WTC11 (cell line): ENCODE measurements at regions not wholly inside any gene's neighbourhood (a gene's known extent, or its start where the extent isn't known, plus 50 kb on each side); places are given as distances from the start of the nearest gene placed in this dataset.

ENCODE experiments used
- ATF1 ChIP-seq: sonication (generic); formaldehyde crosslinking; IDR thresholded peaks from 2 replicates; pipeline ENCODE4 v1.8.1; 2023; ENCODE audit warnings: mild to moderate bottlenecking, moderate library complexity, missing genetic modification reagents
- CREM ChIP-seq: sonication (generic); formaldehyde crosslinking; IDR thresholded peaks from 2 replicates; pipeline ENCODE4 v1.8.1; 2022; ENCODE audit warnings: mild to moderate bottlenecking, missing genetic modification reagents, moderate library complexity
- GABPB1 ChIP-seq: sonication (generic); formaldehyde crosslinking; IDR thresholded peaks from 2 replicates; pipeline ENCODE4 v1.8.1; 2023; ENCODE audit warnings: mild to moderate bottlenecking, missing genetic modification reagents
- NFE2L1 ChIP-seq: sonication (generic); formaldehyde crosslinking; IDR thresholded peaks from 2 replicates; pipeline ENCODE4 v1.8.1; 2023; ENCODE audit warnings: missing genetic modification reagents
- TCF7 ChIP-seq: sonication (generic); formaldehyde crosslinking; IDR thresholded peaks from 2 replicates; pipeline ENCODE4 v1.8.0; 2022; ENCODE audit warnings: mild to moderate bottlenecking, low read depth, missing genetic modification reagents, moderate library complexity
- TF ChIP-seq, protein P1 (sequence below): sonication (generic); formaldehyde crosslinking; IDR thresholded peaks from 2 replicates; pipeline ENCODE4 v1.8.0; 2022; ENCODE audit warnings: mild to moderate bottlenecking, missing genetic modification reagents
- TF ChIP-seq, protein P2 (sequence below): sonication (generic); formaldehyde crosslinking; IDR thresholded peaks from 2 replicates; pipeline ENCODE4 v1.8.0; 2022; ENCODE audit warnings: mild to moderate bottlenecking, missing genetic modification reagents
- TF ChIP-seq, protein P3 (sequence below): fragments of 200-600 bp; IDR thresholded peaks from 2 replicates; pipeline ENCODE4 v1.8.0; 2022; ENCODE audit warnings: antibody characterized with exemption
- TF ChIP-seq, protein P4 (sequence below): sonication (generic); formaldehyde crosslinking; IDR thresholded peaks from 2 replicates; pipeline ENCODE4 v1.8.1; 2023; ENCODE audit warnings: mild to moderate bottlenecking, missing genetic modification reagents, moderate library complexity
- TF ChIP-seq, protein P5 (sequence below): sonication (generic); formaldehyde crosslinking; IDR thresholded peaks from 2 replicates; pipeline ENCODE4 v1.8.0; 2022; ENCODE audit warnings: mild to moderate bottlenecking, missing genetic modification reagents
- TF ChIP-seq, protein P6 (sequence below): sonication (generic); formaldehyde crosslinking; IDR thresholded peaks from 2 replicates; pipeline ENCODE4 v1.8.1; 2023; ENCODE audit warnings: mild to moderate bottlenecking, missing genetic modification reagents, borderline replicate concordance
- TF ChIP-seq, protein P7 (sequence below): sonication (generic); formaldehyde crosslinking; IDR thresholded peaks from 2 replicates; pipeline ENCODE4 v1.8.1; 2023; ENCODE audit warnings: mild to moderate bottlenecking, missing genetic modification reagents, moderate library complexity

DNA sequence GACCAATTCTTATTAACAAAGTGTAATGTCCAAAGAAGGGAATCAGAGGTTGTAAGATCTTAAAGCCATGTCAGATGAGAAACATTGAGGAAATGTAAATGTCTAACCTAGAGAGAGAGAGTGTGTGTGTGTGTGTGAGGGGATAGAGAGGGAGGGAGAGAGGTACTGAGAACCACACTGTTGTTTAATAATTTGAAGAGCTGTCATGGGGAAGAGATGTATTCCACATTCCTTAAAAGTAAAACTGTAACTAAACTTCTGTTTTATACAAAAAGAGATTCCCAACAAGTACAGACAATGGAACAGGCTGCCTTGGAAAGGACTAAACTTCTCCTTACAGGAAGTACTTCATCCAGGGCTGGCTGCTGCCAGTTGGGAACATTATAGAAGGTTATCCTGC is 68.9 kb upstream of the BOC start:
- TF ChIP-seq, protein P1, sequence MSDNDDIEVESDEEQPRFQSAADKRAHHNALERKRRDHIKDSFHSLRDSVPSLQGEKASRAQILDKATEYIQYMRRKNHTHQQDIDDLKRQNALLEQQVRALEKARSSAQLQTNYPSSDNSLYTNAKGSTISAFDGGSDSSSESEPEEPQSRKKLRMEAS: no peak
- TF ChIP-seq, protein P2, sequence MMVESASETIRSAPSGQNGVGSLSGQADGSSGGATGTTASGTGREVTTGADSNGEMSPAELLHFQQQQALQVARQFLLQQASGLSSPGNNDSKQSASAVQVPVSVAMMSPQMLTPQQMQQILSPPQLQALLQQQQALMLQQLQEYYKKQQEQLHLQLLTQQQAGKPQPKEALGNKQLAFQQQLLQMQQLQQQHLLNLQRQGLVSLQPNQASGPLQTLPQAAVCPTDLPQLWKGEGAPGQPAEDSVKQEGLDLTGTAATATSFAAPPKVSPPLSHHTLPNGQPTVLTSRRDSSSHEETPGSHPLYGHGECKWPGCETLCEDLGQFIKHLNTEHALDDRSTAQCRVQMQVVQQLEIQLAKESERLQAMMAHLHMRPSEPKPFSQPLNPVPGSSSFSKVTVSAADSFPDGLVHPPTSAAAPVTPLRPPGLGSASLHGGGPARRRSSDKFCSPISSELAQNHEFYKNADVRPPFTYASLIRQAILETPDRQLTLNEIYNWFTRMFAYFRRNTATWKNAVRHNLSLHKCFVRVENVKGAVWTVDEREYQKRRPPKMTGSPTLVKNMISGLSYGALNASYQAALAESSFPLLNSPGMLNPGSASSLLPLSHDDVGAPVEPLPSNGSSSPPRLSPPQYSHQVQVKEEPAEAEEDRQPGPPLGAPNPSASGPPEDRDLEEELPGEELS (CRISPR knock-in tag): no peak
- no peak for TF ChIP-seq ATF1
- TF ChIP-seq, protein P3, sequence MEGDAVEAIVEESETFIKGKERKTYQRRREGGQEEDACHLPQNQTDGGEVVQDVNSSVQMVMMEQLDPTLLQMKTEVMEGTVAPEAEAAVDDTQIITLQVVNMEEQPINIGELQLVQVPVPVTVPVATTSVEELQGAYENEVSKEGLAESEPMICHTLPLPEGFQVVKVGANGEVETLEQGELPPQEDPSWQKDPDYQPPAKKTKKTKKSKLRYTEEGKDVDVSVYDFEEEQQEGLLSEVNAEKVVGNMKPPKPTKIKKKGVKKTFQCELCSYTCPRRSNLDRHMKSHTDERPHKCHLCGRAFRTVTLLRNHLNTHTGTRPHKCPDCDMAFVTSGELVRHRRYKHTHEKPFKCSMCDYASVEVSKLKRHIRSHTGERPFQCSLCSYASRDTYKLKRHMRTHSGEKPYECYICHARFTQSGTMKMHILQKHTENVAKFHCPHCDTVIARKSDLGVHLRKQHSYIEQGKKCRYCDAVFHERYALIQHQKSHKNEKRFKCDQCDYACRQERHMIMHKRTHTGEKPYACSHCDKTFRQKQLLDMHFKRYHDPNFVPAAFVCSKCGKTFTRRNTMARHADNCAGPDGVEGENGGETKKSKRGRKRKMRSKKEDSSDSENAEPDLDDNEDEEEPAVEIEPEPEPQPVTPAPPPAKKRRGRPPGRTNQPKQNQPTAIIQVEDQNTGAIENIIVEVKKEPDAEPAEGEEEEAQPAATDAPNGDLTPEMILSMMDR: no peak
- TF ChIP-seq NFE2L1 (CRISPR knock-in tag): no peak
- TF ChIP-seq, protein P4, sequence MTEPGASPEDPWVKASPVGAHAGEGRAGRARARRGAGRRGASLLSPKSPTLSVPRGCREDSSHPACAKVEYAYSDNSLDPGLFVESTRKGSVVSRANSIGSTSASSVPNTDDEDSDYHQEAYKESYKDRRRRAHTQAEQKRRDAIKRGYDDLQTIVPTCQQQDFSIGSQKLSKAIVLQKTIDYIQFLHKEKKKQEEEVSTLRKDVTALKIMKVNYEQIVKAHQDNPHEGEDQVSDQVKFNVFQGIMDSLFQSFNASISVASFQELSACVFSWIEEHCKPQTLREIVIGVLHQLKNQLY (CRISPR knock-in tag): no peak
- TF ChIP-seq, protein P5, sequence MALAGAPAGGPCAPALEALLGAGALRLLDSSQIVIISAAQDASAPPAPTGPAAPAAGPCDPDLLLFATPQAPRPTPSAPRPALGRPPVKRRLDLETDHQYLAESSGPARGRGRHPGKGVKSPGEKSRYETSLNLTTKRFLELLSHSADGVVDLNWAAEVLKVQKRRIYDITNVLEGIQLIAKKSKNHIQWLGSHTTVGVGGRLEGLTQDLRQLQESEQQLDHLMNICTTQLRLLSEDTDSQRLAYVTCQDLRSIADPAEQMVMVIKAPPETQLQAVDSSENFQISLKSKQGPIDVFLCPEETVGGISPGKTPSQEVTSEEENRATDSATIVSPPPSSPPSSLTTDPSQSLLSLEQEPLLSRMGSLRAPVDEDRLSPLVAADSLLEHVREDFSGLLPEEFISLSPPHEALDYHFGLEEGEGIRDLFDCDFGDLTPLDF (CRISPR knock-in tag): no peak
- TF ChIP-seq, protein P6, sequence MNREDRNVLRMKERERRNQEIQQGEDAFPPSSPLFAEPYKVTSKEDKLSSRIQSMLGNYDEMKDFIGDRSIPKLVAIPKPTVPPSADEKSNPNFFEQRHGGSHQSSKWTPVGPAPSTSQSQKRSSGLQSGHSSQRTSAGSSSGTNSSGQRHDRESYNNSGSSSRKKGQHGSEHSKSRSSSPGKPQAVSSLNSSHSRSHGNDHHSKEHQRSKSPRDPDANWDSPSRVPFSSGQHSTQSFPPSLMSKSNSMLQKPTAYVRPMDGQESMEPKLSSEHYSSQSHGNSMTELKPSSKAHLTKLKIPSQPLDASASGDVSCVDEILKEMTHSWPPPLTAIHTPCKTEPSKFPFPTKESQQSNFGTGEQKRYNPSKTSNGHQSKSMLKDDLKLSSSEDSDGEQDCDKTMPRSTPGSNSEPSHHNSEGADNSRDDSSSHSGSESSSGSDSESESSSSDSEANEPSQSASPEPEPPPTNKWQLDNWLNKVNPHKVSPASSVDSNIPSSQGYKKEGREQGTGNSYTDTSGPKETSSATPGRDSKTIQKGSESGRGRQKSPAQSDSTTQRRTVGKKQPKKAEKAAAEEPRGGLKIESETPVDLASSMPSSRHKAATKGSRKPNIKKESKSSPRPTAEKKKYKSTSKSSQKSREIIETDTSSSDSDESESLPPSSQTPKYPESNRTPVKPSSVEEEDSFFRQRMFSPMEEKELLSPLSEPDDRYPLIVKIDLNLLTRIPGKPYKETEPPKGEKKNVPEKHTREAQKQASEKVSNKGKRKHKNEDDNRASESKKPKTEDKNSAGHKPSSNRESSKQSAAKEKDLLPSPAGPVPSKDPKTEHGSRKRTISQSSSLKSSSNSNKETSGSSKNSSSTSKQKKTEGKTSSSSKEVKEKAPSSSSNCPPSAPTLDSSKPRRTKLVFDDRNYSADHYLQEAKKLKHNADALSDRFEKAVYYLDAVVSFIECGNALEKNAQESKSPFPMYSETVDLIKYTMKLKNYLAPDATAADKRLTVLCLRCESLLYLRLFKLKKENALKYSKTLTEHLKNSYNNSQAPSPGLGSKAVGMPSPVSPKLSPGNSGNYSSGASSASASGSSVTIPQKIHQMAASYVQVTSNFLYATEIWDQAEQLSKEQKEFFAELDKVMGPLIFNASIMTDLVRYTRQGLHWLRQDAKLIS (CRISPR knock-in tag): no peak
- TF ChIP-seq CREM (CRISPR knock-in tag): no peak
- TF ChIP-seq TCF7 (CRISPR knock-in tag): no peak
- TF ChIP-seq GABPB1 (CRISPR knock-in tag): no peak
- TF ChIP-seq, protein P7, sequence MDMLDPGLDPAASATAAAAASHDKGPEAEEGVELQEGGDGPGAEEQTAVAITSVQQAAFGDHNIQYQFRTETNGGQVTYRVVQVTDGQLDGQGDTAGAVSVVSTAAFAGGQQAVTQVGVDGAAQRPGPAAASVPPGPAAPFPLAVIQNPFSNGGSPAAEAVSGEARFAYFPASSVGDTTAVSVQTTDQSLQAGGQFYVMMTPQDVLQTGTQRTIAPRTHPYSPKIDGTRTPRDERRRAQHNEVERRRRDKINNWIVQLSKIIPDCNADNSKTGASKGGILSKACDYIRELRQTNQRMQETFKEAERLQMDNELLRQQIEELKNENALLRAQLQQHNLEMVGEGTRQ (CRISPR knock-in tag): no peak
